H1 (cell line): ENCODE measurements at regions not wholly inside any gene's neighbourhood (a gene's known extent, or its start where the extent isn't known, plus 50 kb on each side); places are given as distances from the start of the nearest gene placed in this dataset.

Experiments used
- CTCF ChIA-PET: fragments of 300-600 bp; sonication (Branson Sonifier 250); formaldehyde crosslinking; loops from one replicate; lab custom pipeline; 2021; ENCODE audit not compliant: partially characterized antibody; lab: Charles Lee
- POLR2A ChIA-PET: fragments of 300-600 bp; sonication (Branson Sonifier 250); formaldehyde crosslinking; loops from one replicate; lab custom pipeline; 2021; ENCODE audit warnings: inconsistent platforms; ENCODE audit not compliant: partially characterized antibody; lab: Charles Lee
- DNase-seq, 2 experiments: peaks; one replicate each; pipeline versions ENCODE4 v3.0.0 to v3.0.0-alpha.2; 2010 to 2022; ENCODE audit warnings: low spot score in 2 of 2, low read depth in 1 of 2, mixed read lengths in 1 of 2
- FAIRE-seq: peaks from 2 replicates; lab custom pipeline; 2011; peaks lifted over from hg19 to GRCh38; lab: Jason Lieb, UNC
- H2AFZ ChIP-seq: 2 replicates; pipeline ENCODE4 v1.8.1; 2012; ENCODE audit warnings: low read length, inconsistent platforms
- H2AK5ac ChIP-seq: 2 replicates; pipeline ENCODE4 v1.6.1; 2013; ENCODE audit warnings: low read depth, low read length
- H2BK120ac ChIP-seq: replicated peaks from 2 replicates; pipeline ENCODE3; 2013; ENCODE audit warnings: low read depth, low read length, inconsistent platforms
- H2BK12ac ChIP-seq: 2 replicates; pipeline ENCODE4 v1.6.1; 2013; ENCODE audit warnings: low read depth, low read length
- H2BK15ac ChIP-seq: 2 replicates; pipeline ENCODE4 v1.6.1; 2013; ENCODE audit warnings: low read length
- H2BK20ac ChIP-seq: 2 replicates; pipeline ENCODE4 v1.6.1; 2013; ENCODE audit warnings: low read length
- H2BK5ac ChIP-seq: 2 replicates; pipeline ENCODE4 v1.6.1; 2013; ENCODE audit warnings: low read depth, low read length
- H3K14ac ChIP-seq: 2 replicates; pipeline ENCODE4 v1.6.1; 2013; ENCODE audit warnings: inconsistent platforms; ENCODE audit not compliant: insufficient read length
- H3K18ac ChIP-seq: 2 replicates; pipeline ENCODE4 v1.6.1; 2013; ENCODE audit warnings: low read length; ENCODE audit errors: extremely low read depth
- H3K23ac ChIP-seq: 2 replicates; pipeline ENCODE4 v1.6.1; 2013; ENCODE audit warnings: inconsistent platforms; ENCODE audit not compliant: insufficient read length
- H3K23me2 ChIP-seq: 2 replicates; pipeline ENCODE4 v1.6.1; 2013; ENCODE audit warnings: low read depth, low read length
- H3K27ac ChIP-seq: 2 replicates; pipeline ENCODE4 v1.6.1; 2011; ENCODE audit warnings: low read depth, low read length, inconsistent platforms
- H3K27me3 ChIP-seq, 4 experiments: replicated peaks in 1 of 4; 1 replicate in 1 of 4; 2 replicates in 3 of 4; pipeline versions ENCODE4 v1.6.1 to v1.8.1; 2011 to 2013; ENCODE audit warnings: low read length in 3 of 4, mild to moderate bottlenecking in 3 of 4, inconsistent platforms in 2 of 4, mixed read lengths in 2 of 4, moderate library complexity in 1 of 4; ENCODE audit not compliant: control insufficient read depth in 3 of 4, insufficient read depth in 3 of 4; ENCODE audit errors: extremely low read depth in 1 of 4
- H3K36me3 ChIP-seq, 4 experiments: 2 replicates each; pipeline versions ENCODE4 v1.6.1 to v1.8.1; 2011 to 2013; ENCODE audit warnings: mild to moderate bottlenecking in 4 of 4, low read length in 3 of 4, moderate library complexity in 2 of 4, control low read depth in 1 of 4, inconsistent platforms in 1 of 4; ENCODE audit not compliant: insufficient read depth in 4 of 4, control insufficient read depth in 2 of 4
- H3K4ac ChIP-seq: replicated peaks from 2 replicates; pipeline ENCODE3; 2013; ENCODE audit warnings: low read length, low read depth, mixed read lengths, inconsistent platforms; ENCODE audit not compliant: insufficient read length
- H3K4me1 ChIP-seq, 4 experiments: replicated peaks in 1 of 4; 1 replicate in 1 of 4; 2 replicates in 3 of 4; pipeline versions ENCODE4 v1.6.1 to v1.8.1; 2011 to 2013; ENCODE audit warnings: low read length in 3 of 4, inconsistent platforms in 2 of 4, mixed read lengths in 1 of 4; ENCODE audit not compliant: insufficient read depth in 4 of 4, control insufficient read depth in 3 of 4
- H3K4me2 ChIP-seq, 2 experiments: 2 replicates each; pipeline versions ENCODE4 v1.6.1 to v1.8.1; 2011 to 2013; ENCODE audit warnings: low read depth in 2 of 2, low read length in 2 of 2, control low read depth in 1 of 2, inconsistent platforms in 1 of 2, mild to moderate bottlenecking in 1 of 2; ENCODE audit not compliant: insufficient read depth in 1 of 2
- H3K4me3 ChIP-seq, 4 experiments: fragments of 200-600, 300-600 bp in 1 of 4; sonication (generic), shearing (Covaris generic), sonication (Bioruptor Twin) in 1 of 4; 2 replicates each; pipeline versions ENCODE4 v1.5.1 to v1.8.1; 2011 to 2016; ENCODE audit warnings: low read length in 4 of 4, low read depth in 3 of 4, control low read depth in 2 of 4, inconsistent platforms in 2 of 4, mild to moderate bottlenecking in 2 of 4, mixed read lengths in 1 of 4, moderate library complexity in 1 of 4; ENCODE audit not compliant: insufficient read depth in 2 of 4; ENCODE audit errors: extremely low read depth in 1 of 4
- H3K56ac ChIP-seq: replicated peaks from 2 replicates; pipeline ENCODE3; 2013; ENCODE audit warnings: low read depth, mild to moderate bottlenecking, mixed read lengths, low read length, inconsistent platforms; ENCODE audit not compliant: insufficient read length
- H3K79me1 ChIP-seq: 2 replicates; pipeline ENCODE4 v1.6.1; 2013; ENCODE audit warnings: low read depth, low read length, control low read depth
- H3K79me2 ChIP-seq, 2 experiments: 2 replicates each; pipeline versions ENCODE4 v1.6.1 to v1.8.1; 2012 to 2013; ENCODE audit warnings: low read length in 2 of 2, mild to moderate bottlenecking in 2 of 2, inconsistent platforms in 1 of 2; ENCODE audit not compliant: insufficient read depth in 2 of 2, control insufficient read depth in 1 of 2
- H3K9ac ChIP-seq, 4 experiments: replicated peaks in 1 of 4; 1 replicate in 1 of 4; 2 replicates in 3 of 4; pipeline versions ENCODE4 v1.6.1 to v1.8.1; 2011 to 2013; ENCODE audit warnings: low read depth in 3 of 4, low read length in 3 of 4, control low read depth in 2 of 4, mild to moderate bottlenecking in 2 of 4, moderate library complexity in 2 of 4, inconsistent platforms in 1 of 4; ENCODE audit errors: extremely low read depth in 1 of 4
- H3K9me3 ChIP-seq, 2 experiments: 2 replicates each; pipeline versions ENCODE4 v1.6.1 to v1.8.1; 2012 to 2013; ENCODE audit warnings: mild to moderate bottlenecking in 2 of 2, moderate library complexity in 2 of 2, control low read depth in 1 of 2, inconsistent platforms in 1 of 2, low read depth in 1 of 2, low read length in 1 of 2, mixed read lengths in 1 of 2; ENCODE audit not compliant: insufficient read depth in 2 of 2
- H4K20me1 ChIP-seq, 2 experiments: replicated peaks in 1 of 2; 2 replicates each; pipeline versions ENCODE3 to v1.8.1; 2011 to 2013; ENCODE audit warnings: inconsistent platforms in 2 of 2, low read length in 2 of 2, mild to moderate bottlenecking in 1 of 2; ENCODE audit not compliant: insufficient read depth in 2 of 2, control insufficient read depth in 1 of 2
- H4K5ac ChIP-seq: 2 replicates; pipeline ENCODE4 v1.6.1; 2013; ENCODE audit warnings: low read length, low read depth, mixed read lengths, inconsistent platforms; ENCODE audit not compliant: insufficient read length
- H4K8ac ChIP-seq: 2 replicates; pipeline ENCODE4 v1.8.0; 2013; ENCODE audit warnings: mild to moderate bottlenecking, moderate library complexity, low read length, inconsistent platforms; ENCODE audit not compliant: insufficient read depth; ENCODE audit errors: extremely low read depth
- H4K91ac ChIP-seq: replicated peaks from 2 replicates; pipeline ENCODE3; 2013; ENCODE audit warnings: low read length, mixed read lengths, inconsistent platforms; ENCODE audit not compliant: insufficient read length
- EGR1 ChIP-seq: IDR thresholded peaks from 2 replicates; pipeline ENCODE4 v1.6.1; 2011; ENCODE audit warnings: low read depth, low read length, borderline replicate concordance
- NANOG ChIP-seq: IDR thresholded peaks from 2 replicates; pipeline ENCODE4 v1.6.1; 2011; ENCODE audit warnings: low read length, low read depth, mild to moderate bottlenecking, inconsistent platforms; ENCODE audit not compliant: insufficient read depth, poor library complexity, severe bottlenecking
- WGBS, 2 experiments: shearing (Covaris generic) in 1 of 2; methylation state at CpG; one replicate each; pipeline versions ENCODE4 v1.1.6 to v1.1.7; 2013 to 2015; ENCODE audit warnings: low lambda C conversion rate in 2 of 2, mixed read lengths in 2 of 2, inconsistent platforms in 1 of 2, low coverage in 1 of 2, missing lambda C conversion rate in 1 of 2; ENCODE audit not compliant: insufficient replicate concordance in 2 of 2, insufficient coverage in 1 of 2, insufficient read length in 1 of 2; ENCODE audit errors: extremely low coverage in 1 of 2, missing lambda C conversion rate in 1 of 2; 5-methylcytosine and 5-hydroxymethylcytosine counted together

- no peaks in the 10 kb centered on the region for H3K9me3 ChIP-seq
- H3K4me2 ChIP-seq = no peak overlapping the region
- ChIA-PET CTCF (interaction anchor here (0.6 kb wide), 1 partner anchor 476 kb away, joined by 4 read pairs; no protein-coding TSS in a partner anchor), POLR2A (no interaction called here)
- H2BK120ac ChIP-seq = no peak overlapping the region
- H3K79me2 ChIP-seq = no peaks in the 10 kb centered on the region
- H3K4me1 ChIP-seq = peaks cover 0 to 7% (median 2%) of the 10 kb centered on the region in 4 experiments; a peak in 2 of 7 replicates
- no peaks in the 10 kb centered on the region; the same call in 1 of the 2 replicates for H3K23me2 ChIP-seq
- no peak overlapping the region for H3K18ac ChIP-seq
- no peak overlapping the region for H2BK20ac ChIP-seq
- H3K14ac ChIP-seq = no peak overlapping the region
- H3K27ac ChIP-seq = no peak overlapping the region
- no peak overlapping the region for H4K91ac ChIP-seq
- H3K56ac ChIP-seq = no peak overlapping the region
- H3K4me3 ChIP-seq = no peak overlapping the region
- H2BK5ac ChIP-seq = no peak overlapping the region
- no peak overlapping the region for H2BK15ac ChIP-seq
- no peaks in the 10 kb centered on the region for H3K36me3 ChIP-seq
- no peak overlapping the region for H2BK12ac ChIP-seq
- no peaks in the 10 kb centered on the region for H3K27me3 ChIP-seq
- FAIRE-seq = peak; percentile 7
- no peak for DNase-seq
- no peaks in the 10 kb centered on the region for H3K79me1 ChIP-seq
- WGBS, 2 experiments = 68% methylated on average over 4 of the region's 4 CpGs; no CpG with 5 or more reads in 1 of the 2 experiments
- no peak overlapping the region for H2AFZ ChIP-seq
- H4K5ac ChIP-seq = no peak overlapping the region
- H3K23ac ChIP-seq = no peak overlapping the region
- no peak overlapping the region for H2AK5ac ChIP-seq
- no peak overlapping the region for H3K9ac ChIP-seq
- no peak overlapping the region for H3K4ac ChIP-seq
- no peaks in the 10 kb centered on the region for H4K20me1 ChIP-seq
- H4K8ac ChIP-seq = no peak overlapping the region
- no peak for TF ChIP-seq EGR1
- TF ChIP-seq NANOG = no peak
These were observed 226.3 kb upstream of the KLF6 start for GRCh38 chr10:4011136-4011812.
